GM23338 (cell line): ENCODE measurements at regions not wholly inside any gene's neighbourhood (a gene's known extent, or its start where the extent isn't known, plus 50 kb on each side); places are given as distances from the start of the nearest gene placed in this dataset.
A peak's percentile ranks its signal among the peaks of the same experiment; 100 is the strongest.

ENCODE experiments used
- ATAC-seq: fragments of 200-7000 bp; cut with Tn5 transposase; 3 replicates; pipeline ENCODE4 v1.9.1; 2020
- DNase-seq: peaks from one replicate; pipeline ENCODE4 v3.0.0-alpha.2; 2015; ENCODE audit warnings: low spot score
- H2AFZ ChIP-seq: fragments of 200-600 bp; sonication (generic); 2 replicates; pipeline ENCODE4 v1.8.0; 2016; ENCODE audit warnings: antibody characterized with exemption, mild to moderate bottlenecking, moderate library complexity
- H3F3A ChIP-seq: fragments of 200-600 bp; sonication (generic); replicated peaks from 2 replicates; pipeline ENCODE4 v1.8.0; 2017; ENCODE audit warnings: antibody characterized with exemption, mixed run types, low read depth
- H3K27ac ChIP-seq: fragments of 200-600 bp; sonication (generic); 2 replicates; pipeline ENCODE4 v1.6.1; 2016; ENCODE audit warnings: low read depth
- H3K27me3 ChIP-seq: fragments of 200-600 bp; sonication (generic); 2 replicates; pipeline ENCODE4 v1.8.0; 2016; ENCODE audit warnings: mild to moderate bottlenecking, mixed run types, moderate library complexity; ENCODE audit not compliant: insufficient read depth
- H3K36me3 ChIP-seq: fragments of 200-600 bp; sonication (generic); 2 replicates; pipeline ENCODE4 v1.8.0; 2016; ENCODE audit warnings: mild to moderate bottlenecking; ENCODE audit not compliant: insufficient read depth
- H3K4me1 ChIP-seq: fragments of 200-600 bp; sonication (generic); 2 replicates; pipeline ENCODE4 v1.8.0; 2016; ENCODE audit warnings: mild to moderate bottlenecking, moderate library complexity; ENCODE audit not compliant: insufficient read depth
- H3K4me2 ChIP-seq: fragments of 200-600 bp; sonication (generic); 2 replicates; pipeline ENCODE4 v1.7.1; 2017; ENCODE audit warnings: mixed run types
- H3K4me3 ChIP-seq: fragments of 200-600 bp; sonication (generic); 2 replicates; pipeline ENCODE4 v1.6.1; 2016; ENCODE audit warnings: mixed run types
- H3K79me2 ChIP-seq: fragments of 200-600 bp; sonication (generic); replicated peaks from 2 replicates; pipeline ENCODE4 v1.8.0; 2017; ENCODE audit warnings: mild to moderate bottlenecking; ENCODE audit not compliant: insufficient read depth
- H3K9me2 ChIP-seq: fragments of 200-600 bp; sonication (generic); 2 replicates; pipeline ENCODE4 v1.8.0; 2017; ENCODE audit not compliant: insufficient read depth
- H4K20me1 ChIP-seq: fragments of 200-600 bp; sonication (generic); replicated peaks from 2 replicates; pipeline ENCODE4 v1.8.0; 2017; ENCODE audit warnings: mild to moderate bottlenecking; ENCODE audit not compliant: insufficient read depth
- H3K27ac Mint-ChIP-seq: 2 replicates; pipeline ENCODE4 v1.8.0; 2020; ENCODE audit warnings: inconsistent platforms, mild to moderate bottlenecking, moderate library complexity, mixed read lengths
- H3K27me3 Mint-ChIP-seq: 3 replicates; pipeline ENCODE4 v1.8.0; 2022; ENCODE audit warnings: low read depth, mild to moderate bottlenecking, moderate library complexity, mixed read lengths, inconsistent platforms; ENCODE audit not compliant: insufficient read depth, poor library complexity
- H3K36me3 Mint-ChIP-seq: 3 replicates; pipeline ENCODE4 v1.8.0; 2021; ENCODE audit warnings: low read depth, mild to moderate bottlenecking, inconsistent platforms, moderate library complexity, mixed read lengths
- H3K4me1 Mint-ChIP-seq: 3 replicates; pipeline ENCODE4 v1.8.0; 2020; ENCODE audit warnings: mild to moderate bottlenecking, inconsistent platforms, mixed read lengths
- H3K4me3 Mint-ChIP-seq: 3 replicates; pipeline ENCODE4 v1.8.0; 2021; ENCODE audit warnings: moderate library complexity, mild to moderate bottlenecking, inconsistent platforms, mixed read lengths
- H3K9me3 Mint-ChIP-seq: 3 replicates; pipeline ENCODE4 v1.8.0; 2020; ENCODE audit warnings: moderate library complexity, mild to moderate bottlenecking, inconsistent platforms, mixed read lengths
- CREB1 ChIP-seq: fragments of 250-450 bp; sonication (Bioruptor Pico); IDR thresholded peaks from 2 replicates; pipeline ENCODE4 v1.5.0; 2020; ENCODE audit warnings: low read depth, mild to moderate bottlenecking, moderate library complexity
- CTCF ChIP-seq, 2 experiments: fragments of 200-600 bp in 1 of 2; sonication (generic) in 1 of 2; conservative IDR thresholded peaks; 2 replicates each; pipeline versions ENCODE4 v1.5.1 to v1.6.1; 2016 to 2017; ENCODE audit warnings: antibody characterized with exemption in 2 of 2, low read depth in 2 of 2, mild to moderate bottlenecking in 2 of 2, moderate library complexity in 1 of 2
- ETS1 ChIP-seq: IDR thresholded peaks from 2 replicates; pipeline ENCODE4 v1.6.1; 2016; ENCODE audit warnings: antibody characterized with exemption
- EZH2 ChIP-seq: fragments of 200-600 bp; sonication (generic); IDR thresholded peaks from one replicate; pipeline ENCODE4 v1.8.0; 2017; ENCODE audit warnings: antibody characterized with exemption, mild to moderate bottlenecking, low read depth; ENCODE audit not compliant: unreplicated experiment
- EZH2phosphoT487 ChIP-seq: fragments of 200-600 bp; sonication (generic); IDR thresholded peaks from one replicate; pipeline ENCODE4 v1.8.1; 2018; ENCODE audit warnings: antibody characterized with exemption; ENCODE audit not compliant: unreplicated experiment
- JUNB ChIP-seq: IDR thresholded peaks from one replicate; pipeline ENCODE4 v1.6.1; 2016; ENCODE audit warnings: antibody characterized with exemption; ENCODE audit not compliant: unreplicated experiment
- NANOG ChIP-seq: IDR thresholded peaks from 2 replicates; pipeline ENCODE4 v1.6.1; 2016; ENCODE audit warnings: antibody characterized with exemption, borderline replicate concordance
- POLR2AphosphoS5 ChIP-seq: IDR thresholded peaks from 2 replicates; pipeline ENCODE4 v1.6.1; 2016; ENCODE audit warnings: antibody characterized with exemption, low read depth
- REST ChIP-seq: IDR thresholded peaks from one replicate; pipeline ENCODE4 v1.6.1; 2018; ENCODE audit warnings: antibody characterized with exemption; ENCODE audit not compliant: unreplicated experiment
- STAT1 ChIP-seq: IDR thresholded peaks from one replicate; pipeline ENCODE4 v1.6.1; 2016; ENCODE audit warnings: antibody characterized with exemption; ENCODE audit not compliant: unreplicated experiment
- ZNF114 ChIP-seq: fragments of 250-450 bp; sonication (Bioruptor Pico); IDR thresholded peaks from 2 replicates; pipeline ENCODE4 v1.5.0; 2020; ENCODE audit warnings: mild to moderate bottlenecking, moderate library complexity
- ZNF331 ChIP-seq: fragments of 250-450 bp; sonication (Bioruptor Pico); IDR thresholded peaks from 2 replicates; pipeline ENCODE4 v1.5.0; 2020; ENCODE audit warnings: low read depth, mild to moderate bottlenecking, moderate library complexity
- ZNF462 ChIP-seq: fragments of 250-450 bp; sonication (Bioruptor Pico); IDR thresholded peaks from 2 replicates; pipeline ENCODE4 v1.5.0; 2020; ENCODE audit warnings: mild to moderate bottlenecking, moderate library complexity

GRCh38 chr2:150030436-150031190 is 443.0 kb upstream of the MMADHC start:
- 0 out of 2 replicates have a peak, but pooled peaks cover 1% of the 10 kb centered on the region for H3F3A ChIP-seq
- no peak overlapping the region for H3K4me2 ChIP-seq
- Mint-ChIP-seq H3K4me3 (no peak overlapping the region), H3K4me1 (peaks cover 11% of the 10 kb centered on the region; the same call in 2 of the 3 replicates), H3K27ac (no peak overlapping the region), H3K27me3 (no peaks in the 10 kb centered on the region), H3K9me3 (no peaks in the 10 kb centered on the region), H3K36me3 (no peaks in the 10 kb centered on the region)
- no peaks in the 10 kb centered on the region for H3K4me1 ChIP-seq
- H4K20me1 ChIP-seq = no peaks in the 10 kb centered on the region
- DNase-seq (no peak), ATAC-seq (no peak)
- H2AFZ ChIP-seq = peak overlapping the region; percentile 35; the same call in 1 of the 2 replicates
- no peaks in the 10 kb centered on the region for H3K79me2 ChIP-seq
- H3K36me3 ChIP-seq = no peaks in the 10 kb centered on the region
- no peaks in the 10 kb centered on the region for H3K27me3 ChIP-seq
- no peak for TF ChIP-seq STAT1
- TF ChIP-seq EZH2 = no peak
- TF ChIP-seq ZNF331 (CRISPR knock-in tag) = no peak
- TF ChIP-seq CTCF (conservative IDR thresholded peaks at IDR 0.05; ENCODE audit: low read depth in 2 of 2) = no peak
- TF ChIP-seq JUNB = no peak
- no peak for TF ChIP-seq CREB1 (CRISPR knock-in tag)
- no peak for TF ChIP-seq EZH2phosphoT487
- TF ChIP-seq POLR2AphosphoS5 = no peak
- no peak for TF ChIP-seq NANOG
- TF ChIP-seq ETS1 = no peak
- no peak for TF ChIP-seq ZNF462 (CRISPR knock-in tag)
- no peak for TF ChIP-seq ZNF114 (CRISPR knock-in tag)
- no peak for TF ChIP-seq REST
- H3K4me3 ChIP-seq = no peak overlapping the region
- H3K27ac ChIP-seq = no peak overlapping the region
- no peaks in the 10 kb centered on the region for H3K9me2 ChIP-seq
